ENCODE measurements at regions not wholly inside any gene's neighbourhood (a gene's known extent, or its start where the extent isn't known, plus 50 kb on each side); places are given as distances from the start of the nearest gene placed in this dataset.
"Not testable (repeated sequence)": the region's sequence is repeated elsewhere in the genome, so short reads cannot be mapped to it uniquely, and the experiment has no call there.

GRCh38 chr2:23023722-23024121 lies 361.3 kb upstream of the KLHL29 start:
- no peak for DNase-seq (ENCODE audit: extremely low read depth in 1 of 2, low read depth in 1 of 2)

GRCh38 chr2:23026671-23027070 lies 358.3 kb upstream of the KLHL29 start:
- no peak for DNase-seq (ENCODE audit: extremely low read depth in 1 of 2, low read depth in 1 of 2)

- DNase-seq (ENCODE audit: extremely low read depth in 1 of 2, low read depth in 1 of 2): no peak
Observed at GRCh38 chr2:23027396-23027795, 357.6 kb upstream of the KLHL29 start.

- no peak for DNase-seq (ENCODE audit: extremely low read depth in 1 of 2, low read depth in 1 of 2)
Observed at GRCh38 chr2:23028106-23028505, 356.9 kb upstream of the KLHL29 start.

- no peak for DNase-seq (ENCODE audit: extremely low read depth in 1 of 2, low read depth in 1 of 2)
Observed at GRCh38 chr2:23029111-23029510, 355.9 kb upstream of the KLHL29 start.

GRCh38 chr2:23029951-23030350 lies 355.0 kb upstream of the KLHL29 start:
- no peak for DNase-seq (ENCODE audit: extremely low read depth in 1 of 2, low read depth in 1 of 2)

- no peak for DNase-seq (ENCODE audit: extremely low read depth in 1 of 2, low read depth in 1 of 2)
Observed at GRCh38 chr2:23034996-23035395, 350.0 kb upstream of the KLHL29 start.

- DNase-seq (ENCODE audit: extremely low read depth in 1 of 2, low read depth in 1 of 2): no peak
Observed at GRCh38 chr2:23036629-23037028, 348.4 kb upstream of the KLHL29 start.

GRCh38 chr2:23037596-23037995 lies 347.4 kb upstream of the KLHL29 start:
- DNase-seq (ENCODE audit: extremely low read depth in 1 of 2, low read depth in 1 of 2): no peak

- DNase-seq (ENCODE audit: extremely low read depth in 1 of 2, low read depth in 1 of 2): no peak
Observed at GRCh38 chr2:23041443-23041842, 343.5 kb upstream of the KLHL29 start.

GRCh38 chr2:23042216-23042906 lies 342.6 kb upstream of the KLHL29 start:
- no peak for DNase-seq (ENCODE audit: extremely low read depth in 1 of 2, low read depth in 1 of 2)

- no peak for DNase-seq (ENCODE audit: extremely low read depth in 1 of 2, low read depth in 1 of 2)
Observed at GRCh38 chr2:23050388-23050787, 334.6 kb upstream of the KLHL29 start.

GRCh38 chr2:23053601-23054000 lies 331.4 kb upstream of the KLHL29 start:
- DNase-seq (ENCODE audit: extremely low read depth in 1 of 2, low read depth in 1 of 2): no peak

- DNase-seq (ENCODE audit: extremely low read depth in 1 of 2, low read depth in 1 of 2): no peak
Observed at GRCh38 chr2:23055251-23055650, 329.7 kb upstream of the KLHL29 start.

- not testable (repeated sequence) for DNase-seq (ENCODE audit: extremely low read depth in 1 of 2, low read depth in 1 of 2)
Observed at GRCh38 chr2:23056846-23057245, 328.1 kb upstream of the KLHL29 start.

- DNase-seq (ENCODE audit: extremely low read depth in 1 of 2, low read depth in 1 of 2): no peak
Observed at GRCh38 chr2:23058435-23058834, 326.5 kb upstream of the KLHL29 start.

GRCh38 chr2:23065210-23065609 lies 319.8 kb upstream of the KLHL29 start:
- DNase-seq (ENCODE audit: extremely low read depth in 1 of 2, low read depth in 1 of 2): no peak

GRCh38 chr2:23065936-23066335 lies 319.0 kb upstream of the KLHL29 start:
- DNase-seq (ENCODE audit: extremely low read depth in 1 of 2, low read depth in 1 of 2): no peak

GRCh38 chr2:23066686-23067085 lies 318.3 kb upstream of the KLHL29 start:
- DNase-seq (ENCODE audit: extremely low read depth in 1 of 2, low read depth in 1 of 2): no peak

GRCh38 chr2:23069156-23069555 lies 315.8 kb upstream of the KLHL29 start:
- no peak for DNase-seq (ENCODE audit: extremely low read depth in 1 of 2, low read depth in 1 of 2)

- DNase-seq (ENCODE audit: extremely low read depth in 1 of 2, low read depth in 1 of 2): no peak
Observed at GRCh38 chr2:23069923-23070322, 315.1 kb upstream of the KLHL29 start.

- no peak for DNase-seq (ENCODE audit: extremely low read depth in 1 of 2, low read depth in 1 of 2)
Observed at GRCh38 chr2:23073056-23073455, 311.9 kb upstream of the KLHL29 start.

- DNase-seq (ENCODE audit: extremely low read depth in 1 of 2, low read depth in 1 of 2): no peak
Observed at GRCh38 chr2:23073671-23074070, 311.3 kb upstream of the KLHL29 start.
